ENCODE measurements at regions not wholly inside any gene's neighbourhood (a gene's known extent, or its start where the extent isn't known, plus 50 kb on each side); places are given as distances from the start of the nearest gene placed in this dataset.
"Not testable (repeated sequence)": the region's sequence is repeated elsewhere in the genome, so short reads cannot be mapped to it uniquely, and the experiment has no call there.

DNA sequence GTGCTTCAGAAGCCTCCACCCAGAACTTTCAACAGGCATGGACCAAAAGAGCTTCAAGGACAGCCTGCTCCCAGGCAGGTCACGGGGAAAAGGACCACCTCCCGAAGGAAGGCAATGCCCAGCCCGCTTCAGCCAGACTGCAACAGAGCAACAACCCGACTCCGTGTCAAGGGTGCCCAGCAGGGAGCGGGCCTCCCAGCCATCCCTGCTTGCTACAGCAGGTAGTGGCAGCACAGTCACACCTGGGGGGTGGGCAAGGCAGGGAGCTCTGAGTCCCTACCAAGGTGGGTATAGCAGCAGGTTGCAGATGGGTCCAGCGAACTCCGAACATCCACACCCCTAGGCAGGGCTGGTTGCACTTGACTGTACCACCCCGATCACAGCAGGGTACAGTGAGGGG lies 467.8 kb upstream of the PFKP start:
- DNase-seq = no peak
- in situ Hi-C loops (cut with HindIII; ENCODE audit: low pct_ligation_motif_present, low pct_unique_long_range_greater_than_20kb, low sequenced_read_pairs) = no loop called here

- DNase-seq = no peak
- in situ Hi-C loops (cut with HindIII; ENCODE audit: low pct_ligation_motif_present, low pct_unique_long_range_greater_than_20kb, low sequenced_read_pairs) = no loop called here
Measured at GRCh38 chr10:2592360-2593160, 474.8 kb upstream of the PFKP start.

GRCh38 chr10:2589196-2589595 lies 478.2 kb upstream of the PFKP start:
- DNase-seq = no peak
- in situ Hi-C loops (cut with HindIII; ENCODE audit: low pct_ligation_motif_present, low pct_unique_long_range_greater_than_20kb, low sequenced_read_pairs) = no loop called here

- in situ Hi-C loops (cut with HindIII; ENCODE audit: low pct_ligation_motif_present, low pct_unique_long_range_greater_than_20kb, low sequenced_read_pairs) = no loop called here
- no peak for DNase-seq
Measured at GRCh38 chr10:2584385-2584784, 483.0 kb upstream of the PFKP start.

DNA sequence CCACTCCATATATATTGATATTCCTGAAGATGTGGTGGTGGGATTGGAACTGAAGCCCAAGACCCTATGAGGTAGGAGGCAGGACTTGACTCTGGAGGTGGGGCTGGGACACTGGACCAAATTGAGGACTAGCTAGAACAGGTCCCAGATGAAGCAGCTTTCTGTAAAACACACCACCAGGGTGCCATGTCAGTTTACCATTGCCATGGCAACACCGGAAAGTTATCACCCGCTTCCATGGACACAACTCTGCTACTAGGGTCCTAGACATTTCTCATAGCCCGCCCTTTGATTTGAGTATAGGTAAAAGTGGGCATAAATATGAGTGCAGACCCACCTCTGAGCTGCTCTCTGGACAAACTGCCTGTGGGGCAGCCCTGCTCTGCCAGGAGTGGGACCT lies 490.5 kb upstream of the PFKP start:
- no peak for DNase-seq
- in situ Hi-C loops (cut with HindIII; ENCODE audit: low pct_ligation_motif_present, low pct_unique_long_range_greater_than_20kb, low sequenced_read_pairs) = no loop called here

DNA sequence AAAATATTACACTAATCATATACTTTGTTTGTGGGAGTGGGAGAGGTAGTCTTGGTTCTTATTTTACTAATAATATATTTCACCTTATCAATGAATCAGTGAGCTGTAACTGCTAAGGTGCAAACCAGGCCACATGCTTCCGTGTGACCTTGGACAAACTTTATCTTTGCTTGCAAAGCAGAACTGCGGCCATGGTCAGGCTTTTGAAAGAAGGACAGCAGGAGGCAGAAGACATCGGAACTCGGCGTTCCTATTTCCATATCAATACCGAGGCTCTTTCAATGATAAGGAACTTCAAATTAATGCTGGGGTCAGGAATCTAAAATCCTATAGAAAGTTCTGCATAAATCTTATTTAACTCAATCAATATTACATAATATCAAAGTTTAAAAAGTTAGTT lies 491.9 kb upstream of the PFKP start:
- DNase-seq = no peak
- in situ Hi-C loops (cut with HindIII; ENCODE audit: low pct_ligation_motif_present, low pct_unique_long_range_greater_than_20kb, low sequenced_read_pairs) = no loop called here

- in situ Hi-C loops (cut with HindIII; ENCODE audit: low pct_ligation_motif_present, low pct_unique_long_range_greater_than_20kb, low sequenced_read_pairs) = no loop called here
Measured at GRCh38 chr10:2572611-2573010, 494.7 kb upstream of the PFKP start.

GRCh38 chr10:2556883-2557282 lies 510.5 kb upstream of the PFKP start:
- DNase-seq = no peak
- in situ Hi-C loops (cut with HindIII; ENCODE audit: low pct_ligation_motif_present, low pct_unique_long_range_greater_than_20kb, low sequenced_read_pairs) = no loop called here

More at GRCh38 chr10:2572611-2573010, 494.7 kb upstream of the PFKP start:
- DNase-seq = no peak

DNA sequence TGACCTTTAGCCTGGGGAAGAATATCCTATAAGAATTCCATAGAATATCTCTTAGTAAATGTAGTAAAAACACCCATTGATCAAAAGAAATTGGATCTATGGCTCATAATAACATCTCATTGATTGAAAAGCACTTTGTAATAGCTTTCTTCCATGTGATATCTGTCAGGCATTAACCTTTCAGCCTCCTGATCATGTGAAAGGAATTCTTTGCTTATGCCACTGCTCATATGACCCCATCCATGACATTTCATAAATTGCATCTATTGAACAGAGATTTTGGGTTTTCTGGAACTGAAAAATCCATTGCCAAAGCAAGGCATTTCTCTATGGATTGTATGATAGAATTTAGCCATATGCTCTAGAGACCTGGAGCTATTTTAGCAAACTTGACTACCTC lies 519.3 kb upstream of the PFKP start:
- DNase-seq = no peak
- in situ Hi-C loops (cut with HindIII; ENCODE audit: low pct_ligation_motif_present, low pct_unique_long_range_greater_than_20kb, low sequenced_read_pairs) = no loop called here

DNA sequence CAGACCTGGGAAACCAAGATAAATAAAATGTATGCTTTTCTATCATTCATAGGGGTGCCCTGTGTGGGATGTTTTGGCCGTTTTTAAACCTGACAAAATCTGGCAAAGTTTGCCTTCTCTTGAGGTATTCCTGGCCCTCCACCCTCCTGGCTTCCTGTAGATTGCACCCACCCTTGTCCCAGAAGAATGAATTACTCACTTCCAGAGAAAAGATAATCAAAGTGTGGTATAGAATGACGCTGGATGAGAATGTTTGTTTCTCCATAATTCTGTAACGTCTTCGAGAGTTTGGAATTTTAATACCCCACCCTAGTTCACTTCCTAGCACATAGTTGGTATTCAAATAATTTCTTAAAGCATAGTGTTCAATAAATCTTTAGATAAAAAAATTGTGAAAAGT lies 519.7 kb upstream of the PFKP start:
- in situ Hi-C loops (cut with HindIII; ENCODE audit: low pct_ligation_motif_present, low pct_unique_long_range_greater_than_20kb, low sequenced_read_pairs) = no loop called here

DNA sequence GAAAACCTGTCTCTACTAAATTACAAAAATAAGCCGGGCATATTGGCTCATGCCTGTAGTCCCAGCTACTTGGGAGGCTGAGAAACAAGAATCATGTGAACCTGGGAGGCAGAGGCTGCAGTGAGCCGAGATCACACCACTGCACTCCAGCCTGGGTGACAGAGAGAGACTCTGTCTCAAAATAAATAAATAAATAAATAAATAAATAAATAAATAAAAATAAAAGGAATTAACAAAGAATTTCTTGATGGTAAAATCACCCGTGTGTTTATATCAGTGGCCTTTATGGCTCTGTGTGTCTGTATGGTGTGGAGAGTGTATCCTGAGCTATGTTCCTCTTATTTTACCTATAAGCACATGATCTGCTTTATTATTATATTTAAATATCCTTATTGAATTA lies 520.5 kb upstream of the PFKP start:
- DNase-seq; in situ Hi-C loops (cut with HindIII; ENCODE audit: low pct_ligation_motif_present, low pct_unique_long_range_greater_than_20kb, low sequenced_read_pairs): not testable (repeated sequence)

More for the DNA sequence above, 519.7 kb upstream of the PFKP start:
- DNase-seq = no peak

- no peak for DNase-seq
- in situ Hi-C loops (cut with HindIII; ENCODE audit: low pct_ligation_motif_present, low pct_unique_long_range_greater_than_20kb, low sequenced_read_pairs) = no loop called here
Measured at GRCh38 chr10:2543974-2544373, 523.4 kb upstream of the PFKP start.

DNA sequence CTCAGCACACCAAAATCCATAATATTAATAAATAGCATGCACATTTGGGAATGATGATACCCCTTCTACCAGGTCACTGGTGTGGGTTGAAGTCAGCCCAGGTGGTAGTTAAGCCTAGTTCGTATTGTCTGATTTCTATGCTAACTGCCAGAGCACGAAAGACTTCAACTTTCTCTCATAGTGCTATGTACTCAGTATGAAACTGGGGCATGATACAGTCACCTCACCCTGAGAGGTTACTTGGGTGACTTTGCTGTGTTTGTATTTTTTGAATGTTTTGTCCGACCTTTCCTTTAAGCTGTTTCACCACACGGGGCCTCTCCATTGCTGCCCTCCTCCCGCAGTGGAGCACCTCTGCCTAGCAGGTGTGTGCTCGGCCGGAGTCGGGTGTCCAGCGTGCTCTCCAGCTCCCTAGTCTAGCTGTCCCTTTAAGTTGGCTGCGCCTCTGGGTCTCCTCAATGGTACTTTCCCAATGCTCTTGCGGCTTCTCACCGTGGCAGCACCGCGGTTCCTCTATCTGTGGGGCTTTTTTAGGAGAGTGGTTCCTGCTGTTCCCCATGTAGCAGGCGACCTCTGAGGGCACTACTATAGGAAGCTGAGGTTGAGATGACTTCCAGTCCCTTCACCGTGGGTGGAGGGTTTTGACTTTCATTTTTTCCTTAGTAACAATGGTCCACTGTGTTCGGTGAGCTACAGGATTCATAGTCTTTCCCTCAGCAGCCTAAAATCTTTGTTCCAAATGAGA lies 524.0 kb upstream of the PFKP start:
- in situ Hi-C loops (cut with HindIII; ENCODE audit: low pct_ligation_motif_present, low pct_unique_long_range_greater_than_20kb, low sequenced_read_pairs) = no loop called here
- DNase-seq = no peak

DNA sequence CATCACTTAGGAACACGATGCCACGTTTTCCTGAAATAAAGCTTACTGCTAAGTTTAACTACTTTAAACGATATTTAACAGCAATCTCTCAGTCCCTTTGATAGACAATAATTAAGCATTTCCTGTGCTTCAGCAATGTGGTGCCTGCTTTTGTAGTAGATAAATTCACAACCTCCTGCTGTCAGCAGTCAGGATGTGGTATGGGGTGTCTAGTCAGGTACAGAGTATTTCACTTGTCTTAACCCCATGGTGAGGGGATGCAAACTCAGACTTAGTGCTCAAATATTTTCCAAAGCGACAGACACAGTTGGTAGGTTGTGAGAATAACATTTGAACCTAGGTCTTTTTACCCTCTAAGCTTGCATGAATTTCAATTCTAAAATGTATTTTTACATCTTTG lies 526.2 kb upstream of the PFKP start:
- DNase-seq = no peak
- in situ Hi-C loops (cut with HindIII; ENCODE audit: low pct_ligation_motif_present, low pct_unique_long_range_greater_than_20kb, low sequenced_read_pairs) = no loop called here

DNA sequence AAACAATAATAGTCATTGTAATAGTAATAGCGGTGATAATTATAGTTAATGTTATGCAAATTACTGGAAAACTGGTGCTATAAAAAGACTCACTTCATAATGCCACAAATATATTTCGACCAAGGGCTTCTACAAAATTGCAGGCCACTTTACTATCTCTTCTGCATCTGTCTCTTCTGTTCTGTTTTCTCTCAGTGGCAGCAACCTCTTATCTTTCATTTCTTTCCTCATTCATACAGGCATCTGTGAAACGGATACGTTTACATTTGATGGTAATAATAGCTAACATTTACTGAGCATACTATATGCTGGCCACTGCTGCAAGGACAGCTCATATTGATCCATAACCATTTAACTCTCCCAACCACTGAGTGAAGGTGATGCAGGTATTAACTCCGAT lies 537.4 kb upstream of the PFKP start:
- in situ Hi-C loops (cut with HindIII; ENCODE audit: low pct_ligation_motif_present, low pct_unique_long_range_greater_than_20kb, low sequenced_read_pairs) = no loop called here
- DNase-seq = no peak

DNA sequence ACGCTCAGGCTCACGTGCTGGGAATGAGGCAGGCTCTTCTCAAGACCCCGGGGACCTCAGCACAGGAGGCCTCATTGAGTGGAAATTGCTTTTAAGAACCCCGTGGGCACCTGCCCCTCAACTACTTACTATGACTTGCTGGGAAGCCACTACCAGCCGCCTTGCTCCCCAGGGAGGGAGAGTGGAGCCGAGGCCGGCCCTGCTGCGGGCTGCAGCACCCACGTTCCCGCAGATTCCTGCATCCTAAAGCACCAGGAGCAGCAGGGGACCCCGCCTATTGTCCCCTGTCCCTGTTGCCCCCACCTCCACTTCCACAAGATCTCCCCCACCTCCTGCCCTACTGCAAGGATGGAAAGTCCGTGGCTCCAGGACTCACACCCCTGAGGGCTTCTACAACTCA lies 541.6 kb upstream of the PFKP start:
- in situ Hi-C loops (cut with HindIII; ENCODE audit: low pct_ligation_motif_present, low pct_unique_long_range_greater_than_20kb, low sequenced_read_pairs) = no loop called here
- DNase-seq = no peak

- in situ Hi-C loops (cut with HindIII; ENCODE audit: low pct_ligation_motif_present, low pct_unique_long_range_greater_than_20kb, low sequenced_read_pairs) = no loop called here
Measured at GRCh38 chr10:2519139-2519538, 548.2 kb upstream of the PFKP start.

GRCh38 chr10:2509081-2509531 lies 558.2 kb upstream of the PFKP start:
- in situ Hi-C loops (cut with HindIII; ENCODE audit: low pct_ligation_motif_present, low pct_unique_long_range_greater_than_20kb, low sequenced_read_pairs) = no loop called here
- peak; percentile 85 for DNase-seq

More at GRCh38 chr10:2519139-2519538, 548.2 kb upstream of the PFKP start:
- DNase-seq = no peak

- DNase-seq; in situ Hi-C loops (cut with HindIII; ENCODE audit: low pct_ligation_motif_present, low pct_unique_long_range_greater_than_20kb, low sequenced_read_pairs): not testable (repeated sequence)
Measured at GRCh38 chr10:2501366-2501940, 565.9 kb upstream of the PFKP start.
